Ovary (tissue), 7 donors: ENCODE measurements at regions not wholly inside any gene's neighbourhood (a gene's known extent, or its start where the extent isn't known, plus 50 kb on each side); places are given as distances from the start of the nearest gene placed in this dataset.

Experiments
- DNase-seq, 5 donors: peaks; one replicate each; pipeline ENCODE4 v3.0.0-alpha.2; 2019 to 2020
- H3K27ac ChIP-seq, 2 donors: fragments of 200-600 bp; one replicate each; pipeline versions ENCODE4 v1.5.1 to v1.8.0; 2019 to 2022
- H3K27me3 ChIP-seq: fragments of 200-600 bp; one replicate; pipeline ENCODE4 v1.8.0; 2022
- H3K36me3 ChIP-seq: fragments of 200-600 bp; sonication (generic); one replicate; pipeline ENCODE4 v1.5.1; 2019
- H3K4me1 ChIP-seq: one replicate; pipeline ENCODE4 v1.8.1; 2013; ENCODE audit warnings: mild to moderate bottlenecking, moderate library complexity; ENCODE audit not compliant: insufficient read depth
- H3K4me3 ChIP-seq: fragments of 200-600 bp; sonication (generic); one replicate; pipeline ENCODE4 v1.5.1; 2017
- H3K9me3 ChIP-seq, 2 donors: fragments of 200-600 bp in 1 of 2; sonication (generic) in 1 of 2; one replicate each; pipeline versions ENCODE4 v1.5.1 to v1.8.1; 2013 to 2019; ENCODE audit warnings: mild to moderate bottlenecking in 1 of 2, moderate library complexity in 1 of 2
- EP300 ChIP-seq: sonication (generic); formaldehyde crosslinking; IDR thresholded peaks from one replicate; pipeline ENCODE4 v1.6.1; 2017; ENCODE audit warnings: antibody characterized with exemption
- POLR2A ChIP-seq: fragments of 450-650 bp; IDR thresholded peaks from one replicate; pipeline ENCODE4 v1.6.1; 2017; ENCODE audit warnings: antibody characterized with exemption, mild to moderate bottlenecking, moderate library complexity
- WGBS, 3 donors: extraction: QIAGEN DNeasy Blood & Tissue Kit in 1 of 3; methylation state at CpG; one replicate each; pipeline versions ENCODE4 v1.1.5 to v1.1.7; 2013 to 2017; 5-methylcytosine and 5-hydroxymethylcytosine counted together
- intact Hi-C, 4 donors: fragments of 100-400 bp; cut with DNase I; formaldehyde crosslinking; loops; one replicate each; pipeline versions ENCODE4 v1.11.0 to v1.15.1; 2022 to 2023
- TF ChIP-seq, protein P1 (sequence below), 3 donors: fragments of 450-650 bp in 2 of 3; fragments of 200-600 bp in 1 of 3; IDR thresholded peaks; one replicate each; pipeline versions ENCODE4 v1.5.1 to v1.8.0; 2016 to 2022; ENCODE audit warnings: antibody characterized with exemption in 3 of 3, mild to moderate bottlenecking in 1 of 3
- donor health status: DM: no; HTN: no; CAD: no; lungs with moderate emphysema.
- donor health status: DM: no; HTN: no; CAD: no.
- donor health status: Bipolar disorder and iron deficiency.
- donor health status: DM: no; HTN: no; CAD: no.
- donor health status: DM: yes; HTN: yes; CAD: no.

DNA sequence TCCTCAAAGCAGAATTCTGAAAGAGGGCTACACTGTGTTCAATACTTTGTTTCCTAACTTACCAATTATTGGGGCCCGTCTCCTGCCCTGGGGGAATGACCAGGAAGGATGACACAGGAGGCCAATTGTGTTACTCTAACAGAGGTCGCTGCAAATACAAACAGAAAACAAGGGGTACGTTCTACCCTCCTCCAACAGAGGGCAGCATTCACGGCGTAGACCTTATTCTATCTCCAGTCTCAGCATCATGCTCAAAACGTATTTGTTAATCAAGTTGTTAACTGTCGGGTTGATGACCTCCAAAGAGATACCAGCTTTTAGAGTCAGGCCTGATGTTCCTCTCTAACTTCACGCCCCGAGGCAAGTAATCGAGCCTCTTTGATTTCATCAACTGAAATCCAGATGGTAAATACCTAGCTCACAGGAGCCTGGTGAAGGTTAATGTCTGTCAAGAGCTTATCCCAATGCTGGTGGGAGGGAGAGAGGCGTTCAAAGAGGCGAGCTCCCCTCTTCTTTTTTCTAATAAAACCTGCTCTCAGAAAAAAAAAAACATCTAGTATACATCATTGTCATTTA lies 181.0 kb upstream of the KCNIP4 start:
- Histone ChIP-seq H3K27me3 (no peaks in the 10 kb centered on the region), H3K36me3 (no peaks in the 10 kb centered on the region), H3K4me3 (no peak overlapping the region), H3K9me3 (no peaks in the 10 kb centered on the region), H3K27ac (no peak overlapping the region), H3K4me1 (no peaks in the 10 kb centered on the region)
- intact Hi-C loops: no loop called here
- 35 to 46% (median 45%) methylated on average over 12 of the region's 12 CpGs for WGBS, 3 donors
- TF ChIP-seq, protein P1, sequence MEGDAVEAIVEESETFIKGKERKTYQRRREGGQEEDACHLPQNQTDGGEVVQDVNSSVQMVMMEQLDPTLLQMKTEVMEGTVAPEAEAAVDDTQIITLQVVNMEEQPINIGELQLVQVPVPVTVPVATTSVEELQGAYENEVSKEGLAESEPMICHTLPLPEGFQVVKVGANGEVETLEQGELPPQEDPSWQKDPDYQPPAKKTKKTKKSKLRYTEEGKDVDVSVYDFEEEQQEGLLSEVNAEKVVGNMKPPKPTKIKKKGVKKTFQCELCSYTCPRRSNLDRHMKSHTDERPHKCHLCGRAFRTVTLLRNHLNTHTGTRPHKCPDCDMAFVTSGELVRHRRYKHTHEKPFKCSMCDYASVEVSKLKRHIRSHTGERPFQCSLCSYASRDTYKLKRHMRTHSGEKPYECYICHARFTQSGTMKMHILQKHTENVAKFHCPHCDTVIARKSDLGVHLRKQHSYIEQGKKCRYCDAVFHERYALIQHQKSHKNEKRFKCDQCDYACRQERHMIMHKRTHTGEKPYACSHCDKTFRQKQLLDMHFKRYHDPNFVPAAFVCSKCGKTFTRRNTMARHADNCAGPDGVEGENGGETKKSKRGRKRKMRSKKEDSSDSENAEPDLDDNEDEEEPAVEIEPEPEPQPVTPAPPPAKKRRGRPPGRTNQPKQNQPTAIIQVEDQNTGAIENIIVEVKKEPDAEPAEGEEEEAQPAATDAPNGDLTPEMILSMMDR (IDR thresholded peaks at IDR 0.05): no peak
- TF ChIP-seq POLR2A: no peak
- TF ChIP-seq EP300: no peak
- DNase-seq: no peak

DNA sequence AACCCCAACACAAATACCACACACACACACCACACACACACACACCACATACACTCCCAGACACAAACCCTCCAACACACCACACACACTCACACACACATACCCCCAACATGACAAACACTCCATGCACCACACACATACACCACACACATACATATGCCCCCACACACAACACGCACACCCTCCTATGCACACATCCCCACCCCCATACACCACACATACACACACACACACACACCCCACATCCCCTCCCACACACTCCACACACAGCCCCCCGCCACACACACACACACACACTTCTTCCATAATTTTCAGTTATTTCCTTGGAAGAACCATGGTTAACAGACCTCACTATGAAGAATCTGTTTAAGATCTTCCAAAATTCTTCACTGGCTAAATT lies 173.5 kb upstream of the KCNIP4 start:
- Histone ChIP-seq H3K27ac (no peak overlapping the region), H3K27me3 (no peaks in the 10 kb centered on the region), H3K36me3 (no peaks in the 10 kb centered on the region), H3K4me3 (no peak overlapping the region), H3K4me1 (no peaks in the 10 kb centered on the region), H3K9me3 (no peaks in the 10 kb centered on the region)
- no peak for DNase-seq
- intact Hi-C loops: no loop called here
- 90 to 97% (median 91%) methylated on average over 2 of the region's 2 CpGs for WGBS, 3 donors
- TF ChIP-seq POLR2A: no peak
- TF ChIP-seq EP300: no peak
- TF ChIP-seq, protein P1 (IDR thresholded peaks at IDR 0.05): no peak

GRCh38 chr4:22115262-22115661 lies 166.7 kb upstream of the KCNIP4 start:
- no peak for DNase-seq
- 89 to 93% (median 90%) methylated on average over 2 of the region's 2 CpGs for WGBS, 3 donors
- H3K27me3 ChIP-seq: no peaks in the 10 kb centered on the region
- no peaks in the 10 kb centered on the region for H3K9me3 ChIP-seq
- H3K36me3 ChIP-seq: no peaks in the 10 kb centered on the region
- intact Hi-C loops: no loop called here
- no peak overlapping the region for H3K4me3 ChIP-seq
- TF ChIP-seq, protein P1 (IDR thresholded peaks at IDR 0.05): no peak
- no peak for TF ChIP-seq EP300
- no peak for TF ChIP-seq POLR2A
- H3K27ac ChIP-seq: no peak overlapping the region
- no peaks in the 10 kb centered on the region for H3K4me1 ChIP-seq

DNA sequence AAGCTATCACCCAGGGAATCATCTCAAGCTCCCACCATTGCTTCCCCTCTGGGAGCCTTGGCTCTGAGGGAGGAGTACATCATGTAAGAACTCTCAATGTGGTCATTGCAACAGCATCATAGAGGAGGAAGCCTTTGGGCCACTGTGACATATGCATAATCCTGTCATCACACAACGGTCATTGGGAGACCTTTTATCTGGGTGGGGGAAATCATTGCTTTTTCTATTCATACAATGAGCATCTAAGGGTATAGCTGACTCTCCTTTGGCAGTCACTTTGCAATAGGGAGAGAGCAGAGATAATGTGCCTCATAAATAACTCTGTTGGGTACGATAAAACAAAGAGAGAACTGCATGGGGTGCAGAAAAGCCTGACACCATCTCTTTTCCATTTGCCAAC lies 155.2 kb upstream of the KCNIP4 start:
- no peaks in the 10 kb centered on the region for H3K9me3 ChIP-seq

More for the DNA sequence above, 155.2 kb upstream of the KCNIP4 start:
- TF ChIP-seq POLR2A (no peak), EP300 (no peak)
- TF ChIP-seq, protein P1 (IDR thresholded peaks at IDR 0.05): no peak
- Histone ChIP-seq H3K27me3 (no peaks in the 10 kb centered on the region), H3K36me3 (no peaks in the 10 kb centered on the region), H3K27ac (no peak overlapping the region), H3K4me3 (no peak overlapping the region), H3K4me1 (no peaks in the 10 kb centered on the region)
- WGBS, 3 donors: 40 to 56% (median 47%) methylated on average over 2 of the region's 2 CpGs
- intact Hi-C loops: no loop called here
- DNase-seq: no peak
